SK-N-SH (cell line): ENCODE measurements at regions not wholly inside any gene's neighbourhood (a gene's known extent, or its start where the extent isn't known, plus 50 kb on each side); places are given as distances from the start of the nearest gene placed in this dataset.

Source experiments
- CTCF ChIA-PET: fragments of 300-600, 350-600 bp; formaldehyde crosslinking; extraction: SDS; loops from one replicate; lab custom pipeline; 2021; lab: Yijun Ruan, JAX
- POLR2A ChIA-PET: fragments of 350-600 bp; sonication (Branson Sonifier 250); formaldehyde crosslinking; extraction: SDS; loops from one replicate; lab custom pipeline; 2020; ENCODE audit warnings: antibody characterized with exemption, inconsistent platforms; lab: Yijun Ruan, JAX
- DNase-seq: peaks from one replicate; pipeline ENCODE4 v3.0.0; 2012
- H2AFZ ChIP-seq: fragments of 200-600 bp; sonication (generic); 2 replicates; pipeline ENCODE4 v1.8.1; 2016; ENCODE audit warnings: antibody characterized with exemption, mild to moderate bottlenecking, low read depth
- H3F3A ChIP-seq: fragments of 200-600 bp; sonication (generic); replicated peaks from 2 replicates; pipeline ENCODE3; 2016; ENCODE audit warnings: antibody characterized with exemption, mild to moderate bottlenecking; ENCODE audit not compliant: insufficient read depth
- H3K27ac ChIP-seq, 2 experiments: fragments of 200-500 bp in 1 of 2; fragments of 200-600 bp in 1 of 2; sonication (Bioruptor generic) in 1 of 2; sonication (generic), shearing (Covaris generic) in 1 of 2; 2 replicates each; pipeline versions ENCODE4 v1.5.1 to v1.6.1; 2014 to 2016; ENCODE audit warnings: low read depth in 2 of 2, inconsistent platforms in 1 of 2, low read length in 1 of 2, mild to moderate bottlenecking in 1 of 2, mixed read lengths in 1 of 2
- H3K27me3 ChIP-seq: fragments of 200-600 bp; sonication (generic), shearing (Covaris generic); 2 replicates; pipeline ENCODE4 v1.6.1; 2016; ENCODE audit warnings: mixed run types; ENCODE audit not compliant: insufficient read depth
- H3K36me3 ChIP-seq, 2 experiments: fragments of 200-500 bp in 1 of 2; fragments of 200-600 bp in 1 of 2; sonication (Bioruptor generic) in 1 of 2; sonication (generic) in 1 of 2; replicated peaks in 1 of 2; 2 replicates each; pipeline versions ENCODE3 to v1.5.1; 2014 to 2016; ENCODE audit warnings: low read length in 1 of 2, mild to moderate bottlenecking in 1 of 2; ENCODE audit not compliant: insufficient read depth in 2 of 2, control insufficient read depth in 1 of 2
- H3K4me1 ChIP-seq, 2 experiments: fragments of 200-500 bp in 1 of 2; fragments of 200-600 bp in 1 of 2; sonication (Bioruptor generic) in 1 of 2; sonication (generic), shearing (Covaris generic) in 1 of 2; 2 replicates each; pipeline versions ENCODE4 v1.5.1 to v1.6.1; 2014 to 2016; ENCODE audit warnings: low read depth in 1 of 2, low read length in 1 of 2, mixed run types in 1 of 2; ENCODE audit not compliant: insufficient read depth in 2 of 2, control insufficient read depth in 1 of 2
- H3K4me2 ChIP-seq: fragments of 200-600 bp; sonication (generic), shearing (Covaris generic); 2 replicates; pipeline ENCODE4 v1.6.1; 2017; ENCODE audit warnings: mixed run types
- H3K4me3 ChIP-seq, 2 experiments: fragments of 200-500 bp in 1 of 2; fragments of 200-600 bp in 1 of 2; sonication (Bioruptor generic) in 1 of 2; sonication (generic), shearing (Covaris generic) in 1 of 2; 2 replicates each; pipeline versions ENCODE4 v1.5.1 to v1.8.1; 2014 to 2016; ENCODE audit warnings: low read depth in 2 of 2, inconsistent platforms in 1 of 2, low read length in 1 of 2, mild to moderate bottlenecking in 1 of 2, mixed read lengths in 1 of 2, moderate library complexity in 1 of 2
- H3K79me2 ChIP-seq: fragments of 200-600 bp; sonication (generic); 2 replicates; pipeline ENCODE4 v1.8.1; 2017; ENCODE audit warnings: mild to moderate bottlenecking; ENCODE audit not compliant: insufficient read depth
- H3K9ac ChIP-seq: fragments of 200-600 bp; sonication (generic); 2 replicates; pipeline ENCODE4 v1.6.1; 2017; ENCODE audit warnings: mixed run types
- H3K9me2 ChIP-seq: fragments of 200-600 bp; sonication (generic); 2 replicates; pipeline ENCODE4 v1.6.1; 2017; ENCODE audit warnings: mixed run types
- H3K9me3 ChIP-seq: fragments of 200-600 bp; sonication (generic); 2 replicates; pipeline ENCODE4 v1.6.1; 2017; ENCODE audit warnings: mixed run types, mild to moderate bottlenecking, moderate library complexity
- H4K20me1 ChIP-seq: fragments of 200-600 bp; sonication (generic); 2 replicates; pipeline ENCODE4 v1.6.1; 2017; ENCODE audit warnings: mild to moderate bottlenecking, mixed run types; ENCODE audit not compliant: insufficient read depth
- CTCF ChIP-seq: fragments of 200-600 bp; sonication (generic); IDR thresholded peaks from 2 replicates; pipeline ENCODE4 v1.6.1; 2017; ENCODE audit warnings: antibody characterized with exemption, mild to moderate bottlenecking, moderate library complexity
- EZH2phosphoT487 ChIP-seq: fragments of 200-600 bp; sonication (generic); IDR thresholded peaks from 2 replicates; pipeline ENCODE4 v1.6.1; 2017; ENCODE audit warnings: low read depth, mixed run types, mild to moderate bottlenecking, antibody characterized with exemption, moderate library complexity, borderline replicate concordance
- FOSL2 ChIP-seq: IDR thresholded peaks from 2 replicates; pipeline ENCODE4 v1.4.0; 2012; ENCODE audit warnings: low read depth, mild to moderate bottlenecking, moderate library complexity, borderline replicate concordance
- FOXJ3 ChIP-seq: sonication (generic); formaldehyde crosslinking; IDR thresholded peaks from 2 replicates; pipeline ENCODE4 v1.5.1; 2020; ENCODE audit warnings: mild to moderate bottlenecking, missing genetic modification reagents
- FOXM1 ChIP-seq: IDR thresholded peaks from 2 replicates; pipeline ENCODE4 v1.4.0; 2012; ENCODE audit warnings: low read depth, mild to moderate bottlenecking
- GABPA ChIP-seq: IDR thresholded peaks from 2 replicates; pipeline ENCODE4 v1.4.0; 2012; ENCODE audit warnings: low read depth, mild to moderate bottlenecking
- IRF3 ChIP-seq: fragments of 150-350 bp; IDR thresholded peaks from 2 replicates; pipeline ENCODE4 v1.6.1; 2016; ENCODE audit warnings: mild to moderate bottlenecking, low read depth, low read length
- MXI1 ChIP-seq: IDR thresholded peaks from 2 replicates; pipeline ENCODE4 v1.6.1; 2012; ENCODE audit warnings: mild to moderate bottlenecking, low read depth, low read length, improper control_type of control experiment
- PBX3 ChIP-seq: IDR thresholded peaks from 2 replicates; pipeline ENCODE4; 2012
- POLR2AphosphoS5 ChIP-seq: IDR thresholded peaks from 2 replicates; pipeline ENCODE4 v1.6.1; 2012; ENCODE audit warnings: low read depth, low read length
- RAD21 ChIP-seq: IDR thresholded peaks from 2 replicates; pipeline ENCODE4 v1.6.1; 2012; ENCODE audit warnings: mild to moderate bottlenecking, low read length
- REST ChIP-seq: IDR thresholded peaks from 2 replicates; pipeline ENCODE4 v1.6.1; 2012; ENCODE audit warnings: mild to moderate bottlenecking, low read depth, low read length, moderate library complexity
- RFX5 ChIP-seq: IDR thresholded peaks from 2 replicates; pipeline ENCODE4 v1.6.1; 2012; ENCODE audit warnings: mild to moderate bottlenecking, improper control_type of control experiment, low read length
- RXRA ChIP-seq: IDR thresholded peaks from 2 replicates; pipeline ENCODE4 v1.4.0; 2012; ENCODE audit warnings: low read depth, mild to moderate bottlenecking, borderline replicate concordance
- SIN3A ChIP-seq: IDR thresholded peaks from 2 replicates; pipeline ENCODE4 v1.6.1; 2012; ENCODE audit warnings: low read depth, mild to moderate bottlenecking, low read length, moderate library complexity, borderline replicate concordance
- TAF1 ChIP-seq: IDR thresholded peaks from 2 replicates; pipeline ENCODE4 v1.6.1; 2012; ENCODE audit warnings: low read depth, mild to moderate bottlenecking, low read length, moderate library complexity, borderline replicate concordance
- USF1 ChIP-seq: IDR thresholded peaks from 2 replicates; pipeline ENCODE4 v1.4.0; 2012; ENCODE audit warnings: low read depth, borderline replicate concordance
- YY1 ChIP-seq: IDR thresholded peaks from 2 replicates; pipeline ENCODE4 v1.4.0; 2012; ENCODE audit warnings: low read depth, mild to moderate bottlenecking
- WGBS: methylation state at CpG from one replicate; pipeline ENCODE4 v1.1.6; 2017; ENCODE audit warnings: low lambda C conversion rate; 5-methylcytosine and 5-hydroxymethylcytosine counted together
- TF ChIP-seq, protein P1 (sequence below): IDR thresholded peaks from 2 replicates; pipeline ENCODE4 v1.4.0; 2012; ENCODE audit warnings: low read depth, borderline replicate concordance

- 100% methylated on average over 2 of the region's 2 CpGs for WGBS
- no peak overlapping the region for H3K4me2 ChIP-seq
- no peaks in the 10 kb centered on the region for H3K79me2 ChIP-seq
- no peak overlapping the region for H3K27ac ChIP-seq
- H3K4me1 ChIP-seq = no peaks in the 10 kb centered on the region
- no peak for DNase-seq
- peaks cover 43 to 62% of the 10 kb centered on the region in 2 experiments for H3K36me3 ChIP-seq
- H3F3A ChIP-seq = peaks cover 7% of the 10 kb centered on the region
- H3K9me3 ChIP-seq = no peaks in the 10 kb centered on the region
- H3K27me3 ChIP-seq = no peaks in the 10 kb centered on the region
- no peak overlapping the region for H3K4me3 ChIP-seq
- CTCF ChIA-PET = interaction anchor here (0.7 to 7.2 kb wide), 2 partner anchors 9 to 69 kb away, joined by 3 to 38 read pairs; no protein-coding TSS in a partner anchor
- no peak overlapping the region for H3K9ac ChIP-seq
- TF ChIP-seq YY1 (no peak), RXRA (no peak), RFX5 (no peak), GABPA (no peak), REST (no peak), POLR2AphosphoS5 (no peak), SIN3A (no peak), PBX3 (no peak), EZH2phosphoT487 (no peak), FOXJ3 (CRISPR knock-in tag) (no peak), MXI1 (no peak), FOSL2 (no peak), TAF1 (no peak), CTCF (no peak), RAD21 (no peak), IRF3 (no peak), USF1 (no peak), FOXM1 (no peak)
- TF ChIP-seq, protein P1, sequence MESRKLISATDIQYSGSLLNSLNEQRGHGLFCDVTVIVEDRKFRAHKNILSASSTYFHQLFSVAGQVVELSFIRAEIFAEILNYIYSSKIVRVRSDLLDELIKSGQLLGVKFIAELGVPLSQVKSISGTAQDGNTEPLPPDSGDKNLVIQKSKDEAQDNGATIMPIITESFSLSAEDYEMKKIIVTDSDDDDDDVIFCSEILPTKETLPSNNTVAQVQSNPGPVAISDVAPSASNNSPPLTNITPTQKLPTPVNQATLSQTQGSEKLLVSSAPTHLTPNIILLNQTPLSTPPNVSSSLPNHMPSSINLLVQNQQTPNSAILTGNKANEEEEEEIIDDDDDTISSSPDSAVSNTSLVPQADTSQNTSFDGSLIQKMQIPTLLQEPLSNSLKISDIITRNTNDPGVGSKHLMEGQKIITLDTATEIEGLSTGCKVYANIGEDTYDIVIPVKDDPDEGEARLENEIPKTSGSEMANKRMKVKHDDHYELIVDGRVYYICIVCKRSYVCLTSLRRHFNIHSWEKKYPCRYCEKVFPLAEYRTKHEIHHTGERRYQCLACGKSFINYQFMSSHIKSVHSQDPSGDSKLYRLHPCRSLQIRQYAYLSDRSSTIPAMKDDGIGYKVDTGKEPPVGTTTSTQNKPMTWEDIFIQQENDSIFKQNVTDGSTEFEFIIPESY = no peak
- TF ChIP-seq, all 33 proteins: peak for 0
- POLR2A ChIA-PET = no interaction called here
- Histone ChIP-seq H3K9me2 (no peaks in the 10 kb centered on the region), H4K20me1 (no peaks in the 10 kb centered on the region), H2AFZ (no peak overlapping the region)
These were observed 68.1 kb upstream of the SLC4A11 start for GRCh38 chr20:3307078-3307477.
